Esophagus muscularis mucosa (tissue), 4 donors: ENCODE measurements at regions not wholly inside any gene's neighbourhood (a gene's known extent, or its start where the extent isn't known, plus 50 kb on each side); places are given as distances from the start of the nearest gene placed in this dataset.

Experiments
- CTCF ChIP-seq, 3 experiments: fragments of 200-600 bp in 2 of 3; fragments of 450-650 bp in 1 of 3; sonication (generic) in 2 of 3; IDR thresholded peaks; one replicate each; pipeline ENCODE4 v1.5.1; 2017 to 2019; ENCODE audit warnings: antibody characterized with exemption in 3 of 3, mild to moderate bottlenecking in 2 of 3, moderate library complexity in 1 of 3
- EP300 ChIP-seq: sonication (generic); formaldehyde crosslinking; IDR thresholded peaks from one replicate; pipeline ENCODE4 v1.6.1; 2017; ENCODE audit warnings: antibody characterized with exemption
- POLR2A ChIP-seq: fragments of 450-650 bp; IDR thresholded peaks from one replicate; pipeline ENCODE4 v1.6.1; 2017; ENCODE audit warnings: antibody characterized with exemption, moderate library complexity, mild to moderate bottlenecking, low read depth
- POLR2AphosphoS5 ChIP-seq, 2 donors: sonication (generic); formaldehyde crosslinking; IDR thresholded peaks; one replicate each; pipeline ENCODE4 v1.6.1; 2017; ENCODE audit warnings: antibody characterized with exemption in 2 of 2

GRCh38 chr11:38221295-38221694 is 1623.3 kb upstream of the RAG2 start:
- TF ChIP-seq CTCF (IDR thresholded peaks at IDR 0.05) (no peak), POLR2A (no peak), POLR2AphosphoS5 (IDR thresholded peaks at IDR 0.05) (no peak), EP300 (no peak)
